ENCODE measurements at regions not wholly inside any gene's neighbourhood (a gene's known extent, or its start where the extent isn't known, plus 50 kb on each side); places are given as distances from the start of the nearest gene placed in this dataset.

GRCh38 chr12:66050610-66051009, 79.9 kb downstream of the LLPH start:
- TF ChIP-seq, protein P1, sequence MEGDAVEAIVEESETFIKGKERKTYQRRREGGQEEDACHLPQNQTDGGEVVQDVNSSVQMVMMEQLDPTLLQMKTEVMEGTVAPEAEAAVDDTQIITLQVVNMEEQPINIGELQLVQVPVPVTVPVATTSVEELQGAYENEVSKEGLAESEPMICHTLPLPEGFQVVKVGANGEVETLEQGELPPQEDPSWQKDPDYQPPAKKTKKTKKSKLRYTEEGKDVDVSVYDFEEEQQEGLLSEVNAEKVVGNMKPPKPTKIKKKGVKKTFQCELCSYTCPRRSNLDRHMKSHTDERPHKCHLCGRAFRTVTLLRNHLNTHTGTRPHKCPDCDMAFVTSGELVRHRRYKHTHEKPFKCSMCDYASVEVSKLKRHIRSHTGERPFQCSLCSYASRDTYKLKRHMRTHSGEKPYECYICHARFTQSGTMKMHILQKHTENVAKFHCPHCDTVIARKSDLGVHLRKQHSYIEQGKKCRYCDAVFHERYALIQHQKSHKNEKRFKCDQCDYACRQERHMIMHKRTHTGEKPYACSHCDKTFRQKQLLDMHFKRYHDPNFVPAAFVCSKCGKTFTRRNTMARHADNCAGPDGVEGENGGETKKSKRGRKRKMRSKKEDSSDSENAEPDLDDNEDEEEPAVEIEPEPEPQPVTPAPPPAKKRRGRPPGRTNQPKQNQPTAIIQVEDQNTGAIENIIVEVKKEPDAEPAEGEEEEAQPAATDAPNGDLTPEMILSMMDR (IDR thresholded peaks at IDR 0.05): no peak
- no peak for TF ChIP-seq POLR2A (IDR thresholded peaks at IDR 0.05)

Data from body of pancreas (tissue), 4 donors.